Colon (tissue), 2 donors: ENCODE measurements at regions not wholly inside any gene's neighbourhood (a gene's known extent, or its start where the extent isn't known, plus 50 kb on each side); places are given as distances from the start of the nearest gene placed in this dataset.
"Not testable (repeated sequence)": the region's sequence is repeated elsewhere in the genome, so short reads cannot be mapped to it uniquely, and the experiment has no call there.

Experiments used
- FAIRE-seq: peaks from 2 replicates; lab custom pipeline; 2012; peaks lifted over from hg19 to GRCh38; lab: Jason Lieb, UNC
- donor health status: control.
- donor health status: control.

GRCh38 chr13:58908019-58908679 lies 1255.6 kb downstream of the DIAPH3 start:
- no peak for FAIRE-seq

- FAIRE-seq, result no peak
Observed at GRCh38 chr13:58919551-58919950, 1244.2 kb downstream of the DIAPH3 start.

- FAIRE-seq, result no peak
Observed at GRCh38 chr13:58921129-58921528, 1242.6 kb downstream of the DIAPH3 start.

GRCh38 chr13:58926858-58927257 lies 1236.9 kb downstream of the DIAPH3 start:
- FAIRE-seq, result no peak

GRCh38 chr13:58933475-58933874 lies 1230.3 kb downstream of the DIAPH3 start:
- FAIRE-seq, result no peak

- no peak for FAIRE-seq
Observed at GRCh38 chr13:58935689-58936088, 1228.0 kb downstream of the DIAPH3 start.

GRCh38 chr13:58946274-58946673 lies 1217.5 kb downstream of the DIAPH3 start:
- FAIRE-seq, result no peak

- FAIRE-seq, result no peak
Observed at GRCh38 chr13:58949646-58950045, 1214.1 kb downstream of the DIAPH3 start.

- FAIRE-seq, result peak; percentile 62
Observed at GRCh38 chr13:58950911-58951310, 1212.8 kb downstream of the DIAPH3 start.

GRCh38 chr13:58953638-58954037 lies 1210.1 kb downstream of the DIAPH3 start:
- FAIRE-seq, result no peak

- no peak for FAIRE-seq
Observed at GRCh38 chr13:58955546-58956385, 1208.0 kb downstream of the DIAPH3 start.

- not testable (repeated sequence) for FAIRE-seq
Observed at GRCh38 chr13:58958097-58958496, 1205.6 kb downstream of the DIAPH3 start.

- no peak for FAIRE-seq
Observed at GRCh38 chr13:58960888-58961287, 1202.8 kb downstream of the DIAPH3 start.

- peak; percentile 24 for FAIRE-seq
Observed at GRCh38 chr13:58963321-58963720, 1200.4 kb downstream of the DIAPH3 start.

GRCh38 chr13:58964048-58964447 lies 1199.7 kb downstream of the DIAPH3 start:
- no peak for FAIRE-seq

GRCh38 chr13:58977085-58977484 lies 1186.6 kb downstream of the DIAPH3 start:
- no peak for FAIRE-seq

GRCh38 chr13:58978331-58978730 lies 1185.4 kb downstream of the DIAPH3 start:
- FAIRE-seq, result no peak

- no peak for FAIRE-seq
Observed at GRCh38 chr13:58979851-58980250, 1183.9 kb downstream of the DIAPH3 start.

GRCh38 chr13:58985845-58986244 lies 1177.9 kb downstream of the DIAPH3 start:
- no peak for FAIRE-seq

- no peak for FAIRE-seq
Observed at GRCh38 chr13:58989556-58989955, 1174.2 kb downstream of the DIAPH3 start.

GRCh38 chr13:58991826-58992477 lies 1171.8 kb downstream of the DIAPH3 start:
- FAIRE-seq, result no peak

GRCh38 chr13:58992478-58993042 lies 1171.2 kb downstream of the DIAPH3 start:
- FAIRE-seq, result no peak

- FAIRE-seq, result no peak
Observed at GRCh38 chr13:58994077-58994476, 1169.7 kb downstream of the DIAPH3 start.
